Uterus (tissue), 3 donors: ENCODE measurements at regions not wholly inside any gene's neighbourhood (a gene's known extent, or its start where the extent isn't known, plus 50 kb on each side); places are given as distances from the start of the nearest gene placed in this dataset.

Experiments
- DNase-seq, 2 donors: peaks; one replicate each; pipeline ENCODE4 v3.0.0-alpha.2; 2019 to 2020
- H3K27ac ChIP-seq, 2 donors: fragments of 200-600 bp; sonication (generic); 1 replicate in 1 of 2; 2 replicates in 1 of 2; pipeline ENCODE4 v1.5.1; 2016 to 2018
- H3K27me3 ChIP-seq, 2 donors: fragments of 200-600 bp; sonication (generic); one replicate each; pipeline ENCODE4 v1.5.1; 2018 to 2019; ENCODE audit warnings: control low read depth in 1 of 2
- H3K36me3 ChIP-seq, 2 donors: fragments of 200-600 bp; sonication (generic); one replicate each; pipeline ENCODE4 v1.5.1; 2019; ENCODE audit warnings: control low read depth in 1 of 2
- H3K4me1 ChIP-seq, 2 donors: fragments of 200-600 bp; sonication (generic); one replicate each; pipeline ENCODE4 v1.5.1; 2018 to 2019; ENCODE audit warnings: control low read depth in 1 of 2
- H3K4me3 ChIP-seq, 2 donors: fragments of 200-600 bp; sonication (generic); 1 replicate in 1 of 2; 2 replicates in 1 of 2; pipeline ENCODE4 v1.5.1; 2018 to 2019; ENCODE audit warnings: mild to moderate bottlenecking in 1 of 2
- H3K9me3 ChIP-seq, 2 donors: fragments of 200-600 bp; sonication (generic); one replicate each; pipeline ENCODE4 v1.5.1; 2019; ENCODE audit warnings: control low read depth in 1 of 2
- CTCF ChIP-seq, 4 experiments: fragments of 200-600 bp in 2 of 4; fragments of 450-650 bp in 2 of 4; sonication (generic) in 2 of 4; IDR thresholded peaks; one replicate each; pipeline ENCODE4 v1.5.1; 2016 to 2019; ENCODE audit warnings: antibody characterized with exemption in 4 of 4, mild to moderate bottlenecking in 2 of 4, moderate library complexity in 1 of 4
- POLR2A ChIP-seq, 2 donors: fragments of 450-650 bp; IDR thresholded peaks; one replicate each; pipeline ENCODE4 v1.6.1; 2016; ENCODE audit warnings: antibody characterized with exemption in 2 of 2, mild to moderate bottlenecking in 1 of 2, moderate library complexity in 1 of 2
- intact Hi-C: fragments of 100-400 bp; cut with DNase I; formaldehyde crosslinking; loops from one replicate; pipeline ENCODE4 v1.15.1; 2023; ENCODE audit warnings: low total_unique reads
- donor health status: DM: yes; HTN: yes; CAD: no.

- no peak for TF ChIP-seq POLR2A (IDR thresholded peaks at IDR 0.05)
- TF ChIP-seq CTCF (IDR thresholded peaks at IDR 0.05): no peak
- H3K36me3 ChIP-seq: no peaks in the 10 kb centered on the region
- no peaks in the 10 kb centered on the region for H3K27me3 ChIP-seq
- H3K27ac ChIP-seq: no peak overlapping the region
- no peaks in the 10 kb centered on the region for H3K9me3 ChIP-seq
- DNase-seq: no peak
- no peak overlapping the region for H3K4me3 ChIP-seq
- intact Hi-C loops: no loop called here
- H3K4me1 ChIP-seq: no peaks in the 10 kb centered on the region
Observed at GRCh38 chr14:44422699-44423098, 84.4 kb downstream of the FSCB start.

- no peak overlapping the region for H3K27ac ChIP-seq
- intact Hi-C loops: no loop called here
Observed at GRCh38 chr14:44420226-44420625, 86.9 kb downstream of the FSCB start.

GRCh38 chr14:44418856-44419255, 88.2 kb downstream of the FSCB start:
- Histone ChIP-seq H3K36me3 (no peaks in the 10 kb centered on the region), H3K27me3 (no peaks in the 10 kb centered on the region)

More at GRCh38 chr14:44420226-44420625, 86.9 kb downstream of the FSCB start:
- no peak for TF ChIP-seq CTCF (IDR thresholded peaks at IDR 0.05)
- TF ChIP-seq POLR2A (IDR thresholded peaks at IDR 0.05): no peak
- DNase-seq: no peak
- no peaks in the 10 kb centered on the region for H3K9me3 ChIP-seq
- H3K4me3 ChIP-seq: no peak overlapping the region
- H3K36me3 ChIP-seq: no peaks in the 10 kb centered on the region
- H3K4me1 ChIP-seq: no peaks in the 10 kb centered on the region
- H3K27me3 ChIP-seq: no peaks in the 10 kb centered on the region

GRCh38 chr14:44417809-44418208, 89.3 kb downstream of the FSCB start:
- H3K4me3 ChIP-seq: no peak overlapping the region
- H3K27ac ChIP-seq: no peak overlapping the region
- intact Hi-C loops: no loop called here
- no peaks in the 10 kb centered on the region for H3K27me3 ChIP-seq
- DNase-seq: no peak
- H3K9me3 ChIP-seq: no peaks in the 10 kb centered on the region
- no peaks in the 10 kb centered on the region for H3K36me3 ChIP-seq
- TF ChIP-seq POLR2A (IDR thresholded peaks at IDR 0.05): no peak
- no peak for TF ChIP-seq CTCF (IDR thresholded peaks at IDR 0.05)
- H3K4me1 ChIP-seq: no peaks in the 10 kb centered on the region

More at GRCh38 chr14:44418856-44419255, 88.2 kb downstream of the FSCB start:
- H3K27ac ChIP-seq: no peak overlapping the region
- no peaks in the 10 kb centered on the region for H3K4me1 ChIP-seq
- intact Hi-C loops: no loop called here
- no peak for TF ChIP-seq POLR2A (IDR thresholded peaks at IDR 0.05)
- TF ChIP-seq CTCF (IDR thresholded peaks at IDR 0.05): no peak
- H3K4me3 ChIP-seq: no peak overlapping the region
- H3K9me3 ChIP-seq: no peaks in the 10 kb centered on the region
- DNase-seq: no peak

- Histone ChIP-seq H3K36me3 (no peaks in the 10 kb centered on the region), H3K27me3 (no peaks in the 10 kb centered on the region), H3K27ac (no peak overlapping the region), H3K4me1 (no peaks in the 10 kb centered on the region), H3K9me3 (no peaks in the 10 kb centered on the region), H3K4me3 (no peak overlapping the region)
- TF ChIP-seq CTCF (IDR thresholded peaks at IDR 0.05) (no peak), POLR2A (IDR thresholded peaks at IDR 0.05) (no peak)
- intact Hi-C loops: no loop called here
- DNase-seq: no peak
Observed at GRCh38 chr14:44414646-44415045, 92.4 kb downstream of the FSCB start.
